ENCODE measurements at regions not wholly inside any gene's neighbourhood (a gene's known extent, or its start where the extent isn't known, plus 50 kb on each side); places are given as distances from the start of the nearest gene placed in this dataset.

DNA sequence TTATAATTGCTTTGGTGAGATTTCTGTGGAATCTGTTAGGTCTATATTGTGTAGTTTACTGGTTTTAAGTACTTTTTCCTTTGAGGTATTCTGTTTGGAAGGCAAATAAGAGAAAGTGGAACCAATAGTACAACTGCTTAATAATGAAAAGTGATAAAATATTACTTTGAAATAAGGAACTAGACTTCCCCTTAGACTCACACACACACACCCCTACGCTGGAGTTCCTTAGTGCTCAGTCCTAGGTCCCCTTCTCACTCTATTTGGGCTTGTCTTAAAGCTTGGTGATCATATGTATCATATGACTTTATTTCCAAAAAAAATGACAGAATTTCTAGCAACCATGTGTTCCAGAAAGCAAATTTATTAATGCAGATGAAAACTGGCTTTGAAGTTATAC is 494.0 kb upstream of the TGFBR2 start:
- TF ChIP-seq POLR2A (IDR thresholded peaks at IDR 0.05; ENCODE audit: low read length) (no peak), GATA1 (IDR thresholded peaks at IDR 0.05; ENCODE audit: low read depth, low read length) (no peak)
